MM.1S (cell line): ENCODE measurements at regions not wholly inside any gene's neighbourhood (a gene's known extent, or its start where the extent isn't known, plus 50 kb on each side); places are given as distances from the start of the nearest gene placed in this dataset.

Experiments used
- DNase-seq: peaks from one replicate; pipeline ENCODE4 v3.0.0-alpha.2; 2015
- H2AFZ ChIP-seq: fragments of 300-600 bp; sonication (generic); 2 replicates; pipeline ENCODE4 v1.6.0; 2016; ENCODE audit warnings: antibody characterized with exemption, low read length
- H3F3A ChIP-seq: fragments of 300-600 bp; sonication (generic); 2 replicates; pipeline ENCODE4 v1.6.1; 2016; ENCODE audit warnings: mild to moderate bottlenecking, antibody characterized with exemption, low read length, moderate library complexity, mixed read lengths; ENCODE audit not compliant: insufficient read depth
- H3K27ac ChIP-seq: fragments of 300-600 bp; sonication (generic); 2 replicates; pipeline ENCODE4 v1.5.1; 2016; ENCODE audit warnings: mild to moderate bottlenecking, low read length
- H3K27me3 ChIP-seq: fragments of 300-600 bp; sonication (generic); replicated peaks from 2 replicates; pipeline ENCODE4 v1.6.0; 2016; ENCODE audit warnings: low read length; ENCODE audit not compliant: insufficient read depth
- H3K36me3 ChIP-seq: fragments of 300-600 bp; sonication (generic); replicated peaks from 2 replicates; pipeline ENCODE4 v1.6.1; 2016; ENCODE audit warnings: mild to moderate bottlenecking, low read length, mixed read lengths; ENCODE audit not compliant: insufficient read depth
- H3K4me1 ChIP-seq: fragments of 300-600 bp; sonication (generic); 2 replicates; pipeline ENCODE4 v1.6.1; 2016; ENCODE audit warnings: low read length, mixed read lengths
- H3K4me2 ChIP-seq: fragments of 300-600 bp; sonication (generic); 2 replicates; pipeline ENCODE4 v1.6.0; 2016; ENCODE audit warnings: low read depth, low read length
- H3K4me3 ChIP-seq: fragments of 300-600 bp; sonication (generic); 2 replicates; pipeline ENCODE4 v1.5.1; 2016; ENCODE audit warnings: low read length, mixed read lengths
- H3K79me2 ChIP-seq: fragments of 300-600 bp; sonication (generic); 2 replicates; pipeline ENCODE4 v1.6.1; 2016; ENCODE audit warnings: mixed run types, low read length, mixed read lengths
- H3K9ac ChIP-seq: fragments of 300-600 bp; sonication (generic); 2 replicates; pipeline ENCODE4 v1.6.1; 2016; ENCODE audit warnings: low read length, mixed read lengths
- H3K9me2 ChIP-seq: fragments of 300-600 bp; sonication (generic); replicated peaks from 2 replicates; pipeline ENCODE4 v1.6.1; 2016; ENCODE audit warnings: mild to moderate bottlenecking, low read length, mixed read lengths; ENCODE audit not compliant: insufficient read depth
- H3K9me3 ChIP-seq: fragments of 300-600 bp; sonication (generic); replicated peaks from 2 replicates; pipeline ENCODE4 v1.6.1; 2016; ENCODE audit warnings: mild to moderate bottlenecking, low read length, mixed read lengths; ENCODE audit not compliant: insufficient read depth
- H4K20me1 ChIP-seq: fragments of 300-600 bp; sonication (generic); 2 replicates; pipeline ENCODE4 v1.6.1; 2016; ENCODE audit warnings: mild to moderate bottlenecking, low read length, moderate library complexity, mixed read lengths; ENCODE audit not compliant: insufficient read depth
- CTCF ChIP-seq: fragments of 300-600 bp; sonication (generic); IDR thresholded peaks from 2 replicates; pipeline ENCODE4 v1.5.1; 2016; ENCODE audit warnings: antibody characterized with exemption, low read length, mixed read lengths
- EZH2 ChIP-seq: fragments of 300-600 bp; sonication (generic); optimal IDR thresholded peaks from 2 replicates; pipeline ENCODE3; 2017; ENCODE audit warnings: low read depth, mild to moderate bottlenecking, antibody characterized with exemption, low read length, mixed read lengths
- EZH2phosphoT487 ChIP-seq: fragments of 300-600 bp; sonication (generic); IDR thresholded peaks from 2 replicates; pipeline ENCODE4 v1.6.1; 2018; ENCODE audit warnings: antibody characterized with exemption, low read length

- Histone ChIP-seq H3K36me3 (no peaks in the 10 kb centered on the region; the same call in 1 of the 2 replicates), H3K4me1 (no peaks in the 10 kb centered on the region), H3K79me2 (no peaks in the 10 kb centered on the region), H3K27ac (no peak overlapping the region), H3K4me2 (no peak overlapping the region), H4K20me1 (no peaks in the 10 kb centered on the region), H3K4me3 (no peak overlapping the region), H3K27me3 (no peaks in the 10 kb centered on the region), H2AFZ (no peak overlapping the region), H3K9me3 (no peaks in the 10 kb centered on the region), H3F3A (no peaks in the 10 kb centered on the region), H3K9ac (no peak overlapping the region), H3K9me2 (no peaks in the 10 kb centered on the region)
- DNase-seq, result no peak
- TF ChIP-seq EZH2, result no peak
- TF ChIP-seq CTCF, result no peak
- TF ChIP-seq EZH2phosphoT487, result no peak
These were observed 1356.8 kb upstream of the CRIM1 start for GRCh38 chr2:34998741-34999140.

- Histone ChIP-seq H2AFZ (no peak overlapping the region), H3K27me3 (no peaks in the 10 kb centered on the region), H3K79me2 (no peaks in the 10 kb centered on the region), H3F3A (no peaks in the 10 kb centered on the region), H3K9me2 (no peaks in the 10 kb centered on the region), H3K4me1 (no peaks in the 10 kb centered on the region), H3K9ac (no peak overlapping the region), H3K4me2 (no peak overlapping the region), H3K4me3 (no peak overlapping the region), H3K27ac (no peak overlapping the region), H3K9me3 (no peaks in the 10 kb centered on the region), H3K36me3 (no peaks in the 10 kb centered on the region; the same call in 1 of the 2 replicates), H4K20me1 (no peaks in the 10 kb centered on the region)
- DNase-seq, result no peak
- TF ChIP-seq EZH2, result no peak
- no peak for TF ChIP-seq EZH2phosphoT487
- no peak for TF ChIP-seq CTCF
These were observed 1357.8 kb upstream of the CRIM1 start for GRCh38 chr2:34997779-34998178.

- no peak overlapping the region for H3K4me2 ChIP-seq
- no peaks in the 10 kb centered on the region for H3K9me3 ChIP-seq
- H3K79me2 ChIP-seq, result no peaks in the 10 kb centered on the region
- H3K27ac ChIP-seq, result no peak overlapping the region
- no peak overlapping the region for H3K4me3 ChIP-seq
- DNase-seq, result no peak
- no peak for TF ChIP-seq EZH2
- no peak for TF ChIP-seq EZH2phosphoT487
- no peak for TF ChIP-seq CTCF
- H2AFZ ChIP-seq, result no peak overlapping the region
- no peaks in the 10 kb centered on the region for H3K27me3 ChIP-seq
- H3K9me2 ChIP-seq, result no peaks in the 10 kb centered on the region
- no peaks in the 10 kb centered on the region for H4K20me1 ChIP-seq
- no peaks in the 10 kb centered on the region for H3K4me1 ChIP-seq
- no peaks in the 10 kb centered on the region for H3K36me3 ChIP-seq
- H3K9ac ChIP-seq, result no peak overlapping the region
- no peaks in the 10 kb centered on the region for H3F3A ChIP-seq
These were observed 1360.4 kb upstream of the CRIM1 start for GRCh38 chr2:34995196-34995595.
